ENCODE measurements at regions not wholly inside any gene's neighbourhood (a gene's known extent, or its start where the extent isn't known, plus 50 kb on each side); places are given as distances from the start of the nearest gene placed in this dataset.

GRCh38 chr6:111971181-111971841 is 82.6 kb upstream of the CCN6 start:
- Mint-ChIP-seq H3K4me1 (no peaks in the 10 kb centered on the region), H3K36me3 (ENCODE audit: low read depth) (no peaks in the 10 kb centered on the region), H3K27me3 (peaks cover 4% of the 10 kb centered on the region), H3K9me3 (no peaks in the 10 kb centered on the region), H3K27ac (no peak overlapping the region), H3K4me3 (no peak overlapping the region)
- POLR2A ChIA-PET: no interaction called here
- no peak for TF ChIP-seq CTCF (IDR thresholded peaks at IDR 0.05)
- DNase-seq (no peak), ATAC-seq (ENCODE audit: low read depth) (no peak)
- CTCF ChIA-PET: no interaction called here
- intact Hi-C loops (cut with micrococcal nuclease): no loop called here

- intact Hi-C loops (cut with micrococcal nuclease): no loop called here
- TF ChIP-seq CTCF (IDR thresholded peaks at IDR 0.05): no peak
- Mint-ChIP-seq H3K4me3 (no peak overlapping the region), H3K4me1 (no peaks in the 10 kb centered on the region), H3K36me3 (ENCODE audit: low read depth) (no peaks in the 10 kb centered on the region), H3K27ac (no peak overlapping the region), H3K9me3 (no peaks in the 10 kb centered on the region), H3K27me3 (peaks cover 4% of the 10 kb centered on the region)
- no peak for DNase-seq
- ChIA-PET POLR2A (no interaction called here), CTCF (no interaction called here)
- no peak for ATAC-seq (ENCODE audit: low read depth)
Observed at GRCh38 chr6:111971866-111972532, 81.9 kb upstream of the CCN6 start.

- Mint-ChIP-seq H3K4me3 (no peak overlapping the region), H3K9me3 (no peaks in the 10 kb centered on the region), H3K4me1 (no peaks in the 10 kb centered on the region), H3K36me3 (ENCODE audit: low read depth) (no peaks in the 10 kb centered on the region), H3K27ac (no peak overlapping the region), H3K27me3 (no peaks in the 10 kb centered on the region)
- no peak for ATAC-seq (ENCODE audit: low read depth)
- ChIA-PET POLR2A (no interaction called here), CTCF (no interaction called here)
- DNase-seq: no peak
- TF ChIP-seq CTCF (IDR thresholded peaks at IDR 0.05): no peak
- intact Hi-C loops (cut with micrococcal nuclease): no loop called here
Observed at GRCh38 chr6:111972745-111973117, 81.2 kb upstream of the CCN6 start.

- Mint-ChIP-seq H3K4me3 (no peak overlapping the region), H3K4me1 (no peaks in the 10 kb centered on the region), H3K27ac (no peak overlapping the region), H3K27me3 (no peaks in the 10 kb centered on the region), H3K9me3 (no peaks in the 10 kb centered on the region), H3K36me3 (ENCODE audit: low read depth) (no peaks in the 10 kb centered on the region)
- intact Hi-C loops (cut with micrococcal nuclease): no loop called here
- ATAC-seq (ENCODE audit: low read depth) (no peak), DNase-seq (no peak)
- POLR2A ChIA-PET: no interaction called here
- CTCF ChIA-PET: interaction anchor here (1.4 kb wide), 1 partner anchor 70 kb away, joined by 3 read pairs; no protein-coding TSS in a partner anchor
- no peak for TF ChIP-seq CTCF (IDR thresholded peaks at IDR 0.05)
Observed at GRCh38 chr6:111973118-111973761, 80.7 kb upstream of the CCN6 start.

- POLR2A ChIA-PET: no interaction called here
Observed at GRCh38 chr6:111973927-111974639, 79.8 kb upstream of the CCN6 start.

More at GRCh38 chr6:111973927-111974639, 79.8 kb upstream of the CCN6 start:
- TF ChIP-seq CTCF (IDR thresholded peaks at IDR 0.05): no peak
- intact Hi-C loops (cut with micrococcal nuclease): no loop called here
- no peaks in the 10 kb centered on the region for H3K36me3 Mint-ChIP-seq (ENCODE audit: low read depth)
- DNase-seq (no peak), ATAC-seq (ENCODE audit: low read depth) (no peak)
- CTCF ChIA-PET: interaction anchor here (1.4 kb wide), 1 partner anchor 69 kb away, joined by 3 read pairs; no protein-coding TSS in a partner anchor
- H3K27ac Mint-ChIP-seq: no peak overlapping the region
- H3K4me1 Mint-ChIP-seq: no peaks in the 10 kb centered on the region
- H3K27me3 Mint-ChIP-seq: peaks cover 2% of the 10 kb centered on the region
- no peaks in the 10 kb centered on the region for H3K9me3 Mint-ChIP-seq
- no peak overlapping the region for H3K4me3 Mint-ChIP-seq

Measured in activated B cell treated with CpG ODN at 0.5 μM for 24 hours (primary cell).